Activated T-cell treated with anti-CD3 and anti-CD28 coated beads, Interleukin-2, amount 50 U/mL, for 24 hours (primary cell): ENCODE measurements at regions not wholly inside any gene's neighbourhood (a gene's known extent, or its start where the extent isn't known, plus 50 kb on each side); places are given as distances from the start of the nearest gene placed in this dataset.
"Not testable (repeated sequence)": the region's sequence is repeated elsewhere in the genome, so short reads cannot be mapped to it uniquely, and the experiment has no call there.

Experiments
- DNase-seq: peaks from one replicate; pipeline ENCODE4 v3.0.0-alpha.2; 2020
- H3K27ac Mint-ChIP-seq: 2 replicates; pipeline ENCODE4 v1.8.0; 2020; ENCODE audit warnings: mild to moderate bottlenecking, mixed read lengths
- H3K27me3 Mint-ChIP-seq: 2 replicates; pipeline ENCODE4 v1.8.0; 2020; ENCODE audit warnings: mixed read lengths
- H3K36me3 Mint-ChIP-seq: 2 replicates; pipeline ENCODE4 v1.8.0; 2020; ENCODE audit warnings: low read depth, mixed read lengths
- H3K4me1 Mint-ChIP-seq: 2 replicates; pipeline ENCODE4 v1.8.0; 2020; ENCODE audit warnings: low read depth, mixed read lengths
- H3K4me3 Mint-ChIP-seq: 2 replicates; pipeline ENCODE4 v1.8.0; 2020; ENCODE audit warnings: mild to moderate bottlenecking, moderate library complexity, mixed read lengths
- H3K9me3 Mint-ChIP-seq: 2 replicates; pipeline ENCODE4 v1.8.0; 2020; ENCODE audit warnings: mixed read lengths

- Mint-ChIP-seq H3K27me3 (no peaks in the 10 kb centered on the region), H3K4me1 (no peaks in the 10 kb centered on the region), H3K4me3 (no peak overlapping the region), H3K9me3 (peaks cover 6% of the 10 kb centered on the region), H3K27ac (no peak overlapping the region), H3K36me3 (no peaks in the 10 kb centered on the region)
- no peak for DNase-seq
These were observed 396.8 kb downstream of the TRAM1L1 start for GRCh38 chr4:116688536-116688935.

- H3K4me3 Mint-ChIP-seq, result no peak overlapping the region
- peaks cover 2% of the 10 kb centered on the region for H3K9me3 Mint-ChIP-seq
- H3K27ac Mint-ChIP-seq, result no peak overlapping the region
- no peak for DNase-seq
- no peaks in the 10 kb centered on the region for H3K4me1 Mint-ChIP-seq
- no peaks in the 10 kb centered on the region for H3K27me3 Mint-ChIP-seq
- H3K36me3 Mint-ChIP-seq, result no peaks in the 10 kb centered on the region
These were observed 417.2 kb downstream of the TRAM1L1 start for GRCh38 chr4:116668190-116668589.

GRCh38 chr4:116665716-116666115 is 419.7 kb downstream of the TRAM1L1 start:
- Mint-ChIP-seq H3K4me3 (no peak overlapping the region), H3K27me3 (no peaks in the 10 kb centered on the region), H3K27ac (no peak overlapping the region), H3K4me1 (no peaks in the 10 kb centered on the region), H3K9me3 (peaks cover 8% of the 10 kb centered on the region), H3K36me3 (no peaks in the 10 kb centered on the region)
- no peak for DNase-seq

GRCh38 chr4:116664198-116664597 is 421.2 kb downstream of the TRAM1L1 start:
- H3K4me1 Mint-ChIP-seq, result no peaks in the 10 kb centered on the region
- DNase-seq, result no peak
- H3K9me3 Mint-ChIP-seq, result peaks cover 19% of the 10 kb centered on the region
- H3K36me3 Mint-ChIP-seq, result no peaks in the 10 kb centered on the region
- no peaks in the 10 kb centered on the region for H3K27me3 Mint-ChIP-seq
- H3K4me3 Mint-ChIP-seq, result no peak overlapping the region
- H3K27ac Mint-ChIP-seq, result no peak overlapping the region

GRCh38 chr4:116639070-116639577 is 446.3 kb downstream of the TRAM1L1 start:
- no peaks in the 10 kb centered on the region for H3K36me3 Mint-ChIP-seq
- no peak for DNase-seq
- no peak overlapping the region for H3K27ac Mint-ChIP-seq
- no peaks in the 10 kb centered on the region for H3K9me3 Mint-ChIP-seq
- H3K4me3 Mint-ChIP-seq, result no peak overlapping the region
- H3K27me3 Mint-ChIP-seq, result no peaks in the 10 kb centered on the region
- H3K4me1 Mint-ChIP-seq, result no peaks in the 10 kb centered on the region

GRCh38 chr4:116638592-116638991 is 446.8 kb downstream of the TRAM1L1 start:
- Mint-ChIP-seq H3K4me3 (no peak overlapping the region), H3K36me3 (no peaks in the 10 kb centered on the region), H3K27me3 (no peaks in the 10 kb centered on the region), H3K27ac (no peak overlapping the region), H3K9me3 (no peaks in the 10 kb centered on the region), H3K4me1 (no peaks in the 10 kb centered on the region)
- DNase-seq, result no peak

- Mint-ChIP-seq H3K4me1 (no peaks in the 10 kb centered on the region), H3K36me3 (no peaks in the 10 kb centered on the region), H3K27me3 (no peaks in the 10 kb centered on the region), H3K27ac (no peak overlapping the region), H3K4me3 (no peak overlapping the region), H3K9me3 (no peaks in the 10 kb centered on the region)
- no peak for DNase-seq
These were observed 448.5 kb downstream of the TRAM1L1 start for GRCh38 chr4:116636917-116637316.

- no peaks in the 10 kb centered on the region for H3K9me3 Mint-ChIP-seq
- H3K4me1 Mint-ChIP-seq, result no peaks in the 10 kb centered on the region
- H3K4me3 Mint-ChIP-seq, result no peak overlapping the region
- no peak for DNase-seq
- no peak overlapping the region for H3K27ac Mint-ChIP-seq
- H3K27me3 Mint-ChIP-seq, result no peaks in the 10 kb centered on the region
- H3K36me3 Mint-ChIP-seq, result no peaks in the 10 kb centered on the region
These were observed 453.1 kb downstream of the TRAM1L1 start for GRCh38 chr4:116632269-116632668.

- Mint-ChIP-seq H3K27ac (no peak overlapping the region), H3K9me3 (no peaks in the 10 kb centered on the region), H3K4me1 (no peaks in the 10 kb centered on the region), H3K36me3 (no peaks in the 10 kb centered on the region), H3K27me3 (no peaks in the 10 kb centered on the region), H3K4me3 (no peak overlapping the region)
- no peak for DNase-seq
These were observed 456.8 kb downstream of the TRAM1L1 start for GRCh38 chr4:116628598-116628997.

- Mint-ChIP-seq H3K27ac (no peak overlapping the region), H3K4me1 (no peaks in the 10 kb centered on the region), H3K4me3 (no peak overlapping the region), H3K36me3 (no peaks in the 10 kb centered on the region), H3K9me3 (no peaks in the 10 kb centered on the region), H3K27me3 (no peaks in the 10 kb centered on the region)
- no peak for DNase-seq
These were observed 457.8 kb downstream of the TRAM1L1 start for GRCh38 chr4:116627545-116627944.

- DNase-seq, H3K27me3 Mint-ChIP-seq, H3K4me3 Mint-ChIP-seq, H3K27ac Mint-ChIP-seq, H3K36me3 Mint-ChIP-seq, H3K9me3 Mint-ChIP-seq, H3K4me1 Mint-ChIP-seq: not testable (repeated sequence)
These were observed 465.9 kb downstream of the TRAM1L1 start for GRCh38 chr4:116619508-116619907.

- no peaks in the 10 kb centered on the region for H3K4me1 Mint-ChIP-seq
- DNase-seq, result no peak
- H3K27ac Mint-ChIP-seq, result no peak overlapping the region
- H3K9me3 Mint-ChIP-seq, result no peaks in the 10 kb centered on the region
- H3K36me3 Mint-ChIP-seq, result no peaks in the 10 kb centered on the region
- H3K27me3 Mint-ChIP-seq, result no peaks in the 10 kb centered on the region
- H3K4me3 Mint-ChIP-seq, result no peak overlapping the region
These were observed 466.7 kb downstream of the TRAM1L1 start for GRCh38 chr4:116618638-116619037.

- H3K4me1 Mint-ChIP-seq, result no peaks in the 10 kb centered on the region
- no peak overlapping the region for H3K27ac Mint-ChIP-seq
- no peaks in the 10 kb centered on the region for H3K27me3 Mint-ChIP-seq
- peaks cover 2% of the 10 kb centered on the region for H3K9me3 Mint-ChIP-seq
- H3K4me3 Mint-ChIP-seq, result no peak overlapping the region
- H3K36me3 Mint-ChIP-seq, result no peaks in the 10 kb centered on the region
- no peak for DNase-seq
These were observed 482.3 kb downstream of the TRAM1L1 start for GRCh38 chr4:116603096-116603495.

- Mint-ChIP-seq H3K4me1 (no peaks in the 10 kb centered on the region), H3K4me3 (no peak overlapping the region), H3K27ac (no peak overlapping the region), H3K9me3 (peaks cover 2% of the 10 kb centered on the region), H3K27me3 (no peaks in the 10 kb centered on the region), H3K36me3 (no peaks in the 10 kb centered on the region)
- DNase-seq, result no peak
These were observed 485.5 kb downstream of the TRAM1L1 start for GRCh38 chr4:116599859-116600258.

- no peaks in the 10 kb centered on the region for H3K27me3 Mint-ChIP-seq
- DNase-seq, result no peak
- no peak overlapping the region for H3K4me3 Mint-ChIP-seq
- H3K9me3 Mint-ChIP-seq, result peaks cover 2% of the 10 kb centered on the region
- H3K27ac Mint-ChIP-seq, result no peak overlapping the region
- no peaks in the 10 kb centered on the region for H3K4me1 Mint-ChIP-seq
- H3K36me3 Mint-ChIP-seq, result no peaks in the 10 kb centered on the region
These were observed 486.2 kb downstream of the TRAM1L1 start for GRCh38 chr4:116598980-116599789.
